Stimulated activated naive B cell treated with anti-CD40 and anti-IgM and Interleukin-4, amounts not matched to agents 10 μg/mL and 1 μg/mL and 100 μg/mL, for 72 hours (primary cell): ENCODE measurements at regions not wholly inside any gene's neighbourhood (a gene's known extent, or its start where the extent isn't known, plus 50 kb on each side); places are given as distances from the start of the nearest gene placed in this dataset.
A peak's percentile ranks its signal among the peaks of the same experiment; 100 is the strongest.

Experiments
- ATAC-seq, 2 donors: fragments of 150-1000 bp; cut with Tn5 transposase; replicated peaks; 2 replicates each; pipeline ENCODE4 v1.10.0; 2021; ENCODE audit warnings: moderate library complexity in 1 of 2
- DNase-seq: peaks from one replicate; pipeline ENCODE4 v3.0.0; 2021
- H3K27ac Mint-ChIP-seq: one replicate; pipeline ENCODE4 v1.8.0; 2022; ENCODE audit warnings: mild to moderate bottlenecking, mixed read lengths
- H3K27me3 Mint-ChIP-seq, 2 donors: one replicate each; pipeline ENCODE4 v1.8.0; 2022; ENCODE audit warnings: mixed read lengths in 2 of 2
- H3K36me3 Mint-ChIP-seq, 2 donors: one replicate each; pipeline ENCODE4 v1.8.0; 2022; ENCODE audit warnings: mixed read lengths in 2 of 2, mild to moderate bottlenecking in 1 of 2
- H3K4me1 Mint-ChIP-seq, 2 donors: one replicate each; pipeline ENCODE4 v1.8.0; 2022; ENCODE audit warnings: mixed read lengths in 2 of 2, mild to moderate bottlenecking in 1 of 2
- H3K4me3 Mint-ChIP-seq, 2 donors: one replicate each; pipeline ENCODE4 v1.8.0; 2022; ENCODE audit warnings: mild to moderate bottlenecking in 2 of 2, mixed read lengths in 2 of 2, moderate library complexity in 1 of 2
- H3K9me3 Mint-ChIP-seq, 2 donors: one replicate each; pipeline ENCODE4 v1.8.0; 2022; ENCODE audit warnings: mixed read lengths in 2 of 2, mild to moderate bottlenecking in 1 of 2

GRCh38 chr9:93818827-93819472 is 136.2 kb downstream of the BARX1 start:
- Mint-ChIP-seq H3K27ac (no peak overlapping the region), H3K36me3 (no peaks in the 10 kb centered on the region), H3K9me3 (peaks cover 3 to 10% of the 10 kb centered on the region in 2 donors), H3K4me3 (no peak overlapping the region), H3K27me3 (peaks cover 15 to 43% of the 10 kb centered on the region in 2 donors), H3K4me1 (no peaks in the 10 kb centered on the region)
- DNase-seq (no peak), ATAC-seq (no peak)

- DNase-seq = no peak
- peaks cover 22 to 46% of the 10 kb centered on the region in 2 donors for H3K27me3 Mint-ChIP-seq
- no peaks in the 10 kb centered on the region for H3K4me1 Mint-ChIP-seq
- H3K36me3 Mint-ChIP-seq = no peaks in the 10 kb centered on the region
- H3K4me3 Mint-ChIP-seq = no peak overlapping the region
- no peak for ATAC-seq
- H3K9me3 Mint-ChIP-seq = peaks cover 3 to 10% of the 10 kb centered on the region in 2 donors
- H3K27ac Mint-ChIP-seq = no peak overlapping the region
These were observed 136.9 kb downstream of the BARX1 start for GRCh38 chr9:93818237-93818636.

GRCh38 chr9:93815677-93816076 is 139.5 kb downstream of the BARX1 start:
- DNase-seq = no peak
- Mint-ChIP-seq H3K9me3 (peaks cover 0 to 2% of the 10 kb centered on the region in 2 donors), H3K36me3 (no peaks in the 10 kb centered on the region), H3K27ac (no peak overlapping the region), H3K4me3 (no peak overlapping the region), H3K4me1 (no peaks in the 10 kb centered on the region), H3K27me3 (peaks cover 19 to 27% of the 10 kb centered on the region in 2 donors)
- no peak for ATAC-seq

GRCh38 chr9:93815135-93815534 is 140.0 kb downstream of the BARX1 start:
- H3K27me3 Mint-ChIP-seq = peaks cover 19 to 21% of the 10 kb centered on the region in 2 donors
- peaks cover 0 to 2% of the 10 kb centered on the region in 2 donors for H3K9me3 Mint-ChIP-seq
- no peaks in the 10 kb centered on the region for H3K36me3 Mint-ChIP-seq
- H3K4me3 Mint-ChIP-seq = no peak overlapping the region
- no peak for ATAC-seq
- DNase-seq = no peak
- H3K27ac Mint-ChIP-seq = no peak overlapping the region
- H3K4me1 Mint-ChIP-seq = no peaks in the 10 kb centered on the region

DNA sequence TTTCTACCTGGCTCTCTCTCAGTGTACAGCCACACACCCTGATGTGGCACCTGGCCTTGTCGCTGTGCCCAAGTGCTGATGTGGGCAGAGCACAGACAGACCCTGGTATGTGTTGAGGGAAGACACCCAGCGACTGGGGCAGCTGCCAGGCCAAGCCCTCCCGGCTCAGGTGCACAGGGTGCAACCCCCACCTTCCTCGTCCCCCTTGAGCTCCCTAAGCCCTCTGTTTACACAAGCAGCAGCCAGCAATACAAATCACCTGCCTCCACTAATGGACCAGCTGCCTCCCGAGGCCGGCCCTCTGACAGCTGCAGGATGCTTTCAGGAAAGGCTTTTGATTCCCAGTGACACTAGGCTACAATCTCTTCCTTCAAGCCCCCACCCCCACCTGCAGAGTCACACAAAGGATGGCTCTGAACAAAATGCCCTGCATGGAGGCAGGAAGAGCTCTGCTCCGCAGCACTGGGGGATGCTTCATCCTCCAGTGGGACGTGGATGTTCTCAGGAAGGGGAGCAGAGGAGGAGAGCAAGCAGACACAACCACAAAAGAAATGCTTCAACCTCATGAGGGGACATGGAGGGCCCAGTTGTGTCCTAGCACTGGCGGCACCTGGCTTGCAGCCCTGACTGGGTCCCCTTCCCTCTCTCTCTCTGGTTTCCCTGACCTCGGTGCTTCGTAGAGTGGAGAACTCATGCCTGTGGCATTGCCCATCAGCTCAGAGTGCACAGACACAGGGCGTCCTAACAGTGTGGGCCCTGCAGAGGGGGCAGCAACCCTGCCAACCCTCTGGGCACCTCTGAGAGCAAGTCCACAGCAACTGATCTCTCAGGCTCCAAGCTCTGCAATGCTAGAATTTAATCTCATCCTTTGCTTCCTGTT is 140.8 kb downstream of the BARX1 start:
- H3K9me3 Mint-ChIP-seq = peaks cover 0 to 2% of the 10 kb centered on the region in 2 donors
- H3K4me3 Mint-ChIP-seq = no peak overlapping the region
- DNase-seq = no peak
- no peaks in the 10 kb centered on the region for H3K36me3 Mint-ChIP-seq
- peaks cover 19 to 23% of the 10 kb centered on the region in 2 donors for H3K27me3 Mint-ChIP-seq
- H3K27ac Mint-ChIP-seq = no peak overlapping the region
- no peaks in the 10 kb centered on the region for H3K4me1 Mint-ChIP-seq
- ATAC-seq = peak in 1 of 2 donors; percentile 27

DNA sequence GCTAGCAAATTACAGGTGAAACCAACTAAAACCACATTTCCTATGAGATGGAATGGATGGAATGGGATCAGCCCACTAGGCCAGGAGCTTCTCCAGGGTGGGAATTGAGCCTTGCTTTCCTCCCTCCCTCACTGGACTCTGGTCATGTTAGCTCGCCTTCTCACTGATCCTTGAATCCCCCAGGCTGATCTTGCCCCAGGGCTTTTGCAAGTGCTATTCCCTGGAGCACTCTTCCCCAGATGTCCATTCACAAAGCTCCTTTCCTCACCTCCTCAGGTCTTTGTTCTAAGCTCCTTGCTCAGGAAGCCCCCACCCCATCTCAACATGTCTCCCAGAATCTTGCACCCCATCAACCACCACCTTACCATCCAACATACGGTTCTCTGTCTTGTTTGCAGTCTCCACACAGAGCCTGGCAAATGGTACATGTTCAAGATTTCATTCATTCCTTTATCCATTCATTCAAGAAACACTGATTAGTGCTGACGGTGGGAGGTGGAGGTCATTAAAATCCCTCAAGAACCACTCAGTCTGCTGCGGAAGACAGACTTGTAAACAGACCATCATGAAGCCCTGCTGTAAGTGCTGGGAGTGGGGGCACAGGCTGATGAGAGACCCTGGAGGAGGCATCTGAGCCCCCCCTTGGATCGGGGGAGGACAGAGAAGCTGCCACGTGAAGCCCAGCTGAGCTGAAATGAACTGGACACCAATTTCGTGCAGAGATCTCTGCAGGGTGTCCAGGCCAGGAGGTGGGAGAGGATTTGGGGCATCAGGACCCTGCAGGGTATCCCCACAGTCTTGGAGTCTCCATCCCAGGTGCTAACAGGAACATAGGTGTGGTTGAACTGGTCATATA is 141.7 kb downstream of the BARX1 start:
- Mint-ChIP-seq H3K36me3 (no peaks in the 10 kb centered on the region), H3K27ac (no peak overlapping the region), H3K27me3 (peaks cover 19 to 24% of the 10 kb centered on the region in 2 donors), H3K4me1 (no peaks in the 10 kb centered on the region), H3K9me3 (peaks cover 0 to 2% of the 10 kb centered on the region in 2 donors), H3K4me3 (no peak overlapping the region)
- DNase-seq (no peak), ATAC-seq (no peak)

DNA sequence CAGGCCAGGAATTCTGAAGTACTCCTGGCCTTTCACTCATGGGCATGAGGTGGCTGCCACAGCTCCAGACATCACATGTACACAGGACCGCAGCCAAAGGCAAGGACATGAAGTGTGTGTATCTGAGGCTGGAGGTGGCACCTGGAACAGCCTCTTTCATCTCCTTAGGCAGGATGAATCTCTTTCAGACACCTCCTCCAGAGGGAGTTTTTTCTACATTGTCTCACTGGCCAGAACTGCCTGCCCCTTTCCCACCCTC is 142.8 kb downstream of the BARX1 start:
- Mint-ChIP-seq H3K27ac (no peak overlapping the region), H3K9me3 (peaks cover 0 to 2% of the 10 kb centered on the region in 2 donors), H3K4me3 (no peak overlapping the region), H3K27me3 (peaks cover 22 to 24% of the 10 kb centered on the region in 2 donors), H3K4me1 (no peaks in the 10 kb centered on the region), H3K36me3 (no peaks in the 10 kb centered on the region)
- ATAC-seq (no peak), DNase-seq (no peak)

- Mint-ChIP-seq H3K27me3 (peaks cover 14 to 29% of the 10 kb centered on the region in 2 donors), H3K4me3 (no peak overlapping the region), H3K9me3 (peaks cover 6 to 7% of the 10 kb centered on the region in 2 donors), H3K36me3 (no peaks in the 10 kb centered on the region), H3K4me1 (no peaks in the 10 kb centered on the region), H3K27ac (no peak overlapping the region)
- no peak for DNase-seq
- ATAC-seq = no peak
These were observed 144.9 kb downstream of the BARX1 start for GRCh38 chr9:93810028-93810971.

DNA sequence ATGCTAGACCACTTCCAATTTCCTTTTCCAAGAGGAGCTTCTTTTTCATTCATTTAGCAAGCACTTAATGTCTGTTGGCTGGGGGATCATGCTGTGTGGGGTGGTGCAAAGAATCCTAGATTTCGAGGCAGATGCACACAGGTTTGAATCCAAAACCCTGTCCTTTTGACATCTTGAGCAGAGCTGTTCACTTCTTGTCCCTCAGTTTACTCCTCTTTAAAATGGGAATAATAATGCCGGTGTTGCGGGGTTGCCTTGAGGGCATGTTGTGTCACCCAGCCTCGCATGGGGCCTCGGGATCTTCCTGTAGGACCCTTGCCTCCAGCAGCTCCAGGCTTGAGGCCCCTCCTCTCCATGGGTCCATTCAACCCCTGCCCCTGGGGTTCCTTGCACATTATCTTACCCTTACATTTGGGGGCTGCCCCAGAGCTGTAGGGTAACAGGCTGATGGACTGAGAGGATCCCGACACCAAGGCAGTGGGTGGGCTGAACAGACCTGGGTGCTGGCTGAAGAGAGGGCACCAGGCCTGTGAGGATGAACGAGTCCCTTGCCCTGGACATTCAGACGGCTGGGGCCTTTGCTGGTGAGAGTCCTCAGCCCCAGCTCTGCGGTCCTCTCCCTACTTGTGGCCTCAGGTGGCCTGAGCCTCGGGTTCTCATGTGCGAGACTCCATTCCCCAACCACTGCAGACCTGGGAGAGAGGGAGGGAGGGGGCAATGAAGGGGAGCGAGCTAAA is 145.8 kb downstream of the BARX1 start:
- Mint-ChIP-seq H3K4me1 (no peaks in the 10 kb centered on the region), H3K36me3 (no peaks in the 10 kb centered on the region), H3K27me3 (peaks cover 14 to 29% of the 10 kb centered on the region in 2 donors), H3K9me3 (peaks cover 9 to 10% of the 10 kb centered on the region in 2 donors), H3K27ac (no peak overlapping the region), H3K4me3 (no peak overlapping the region)
- ATAC-seq (no peak), DNase-seq (no peak)

- Mint-ChIP-seq H3K27ac (no peak overlapping the region), H3K36me3 (no peaks in the 10 kb centered on the region), H3K4me3 (no peak overlapping the region), H3K4me1 (no peaks in the 10 kb centered on the region), H3K27me3 (peaks cover 7 to 26% of the 10 kb centered on the region in 2 donors), H3K9me3 (peaks cover 10 to 13% of the 10 kb centered on the region in 2 donors)
- no peak for DNase-seq
- ATAC-seq = no peak
These were observed 146.8 kb downstream of the BARX1 start for GRCh38 chr9:93808115-93809029.

DNA sequence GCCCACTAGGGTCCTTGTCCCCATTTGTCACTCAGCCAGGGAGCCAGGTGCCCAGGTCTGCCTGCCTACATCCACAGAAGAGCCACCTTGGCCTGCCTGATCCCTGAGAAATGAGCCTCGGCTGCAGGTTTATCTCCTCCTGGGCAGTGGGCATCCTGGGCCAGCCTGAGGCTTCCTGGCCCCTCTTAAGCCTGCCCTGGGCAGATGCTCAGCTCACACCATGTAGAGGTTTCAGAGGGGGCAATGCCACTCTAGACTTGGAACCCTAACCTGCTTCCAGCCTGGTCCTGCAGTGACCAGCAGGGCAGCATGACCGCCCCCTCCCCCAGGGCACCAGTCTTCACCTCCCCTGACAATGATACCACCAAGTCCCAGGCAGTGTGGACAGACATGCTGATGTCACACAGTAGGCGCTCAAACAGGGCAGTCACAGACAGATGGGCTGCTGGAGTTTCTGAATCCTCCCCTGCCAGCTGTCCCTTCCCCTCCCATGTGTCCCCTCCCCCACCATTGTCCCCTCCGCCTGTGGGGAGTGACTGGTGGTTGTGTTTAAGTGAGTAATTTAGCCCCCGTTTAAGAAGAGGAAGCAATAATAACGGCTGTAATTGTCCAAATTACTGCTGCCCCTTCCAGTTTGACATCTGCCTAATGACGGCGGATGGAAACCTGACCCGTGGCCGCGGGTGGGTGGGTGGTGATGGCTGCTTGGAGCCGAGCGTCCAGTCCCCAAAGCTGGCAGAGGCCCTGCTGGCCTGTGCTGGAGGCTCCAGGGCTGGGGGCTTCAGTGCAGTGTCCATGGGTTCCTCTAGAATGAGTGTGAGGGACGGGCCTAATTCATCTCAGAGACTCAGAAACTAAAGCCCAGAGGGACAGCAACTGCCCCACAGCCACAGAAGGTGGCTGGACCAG is 147.7 kb downstream of the BARX1 start:
- Mint-ChIP-seq H3K27me3 (peaks cover 12 to 30% of the 10 kb centered on the region in 2 donors), H3K36me3 (no peaks in the 10 kb centered on the region), H3K9me3 (peaks cover 10 to 15% of the 10 kb centered on the region in 2 donors), H3K27ac (no peak overlapping the region), H3K4me1 (no peaks in the 10 kb centered on the region), H3K4me3 (no peak overlapping the region)
- ATAC-seq (no peak), DNase-seq (no peak)
